ENCODE measurements at regions not wholly inside any gene's neighbourhood (a gene's known extent, or its start where the extent isn't known, plus 50 kb on each side); places are given as distances from the start of the nearest gene placed in this dataset.

DNA sequence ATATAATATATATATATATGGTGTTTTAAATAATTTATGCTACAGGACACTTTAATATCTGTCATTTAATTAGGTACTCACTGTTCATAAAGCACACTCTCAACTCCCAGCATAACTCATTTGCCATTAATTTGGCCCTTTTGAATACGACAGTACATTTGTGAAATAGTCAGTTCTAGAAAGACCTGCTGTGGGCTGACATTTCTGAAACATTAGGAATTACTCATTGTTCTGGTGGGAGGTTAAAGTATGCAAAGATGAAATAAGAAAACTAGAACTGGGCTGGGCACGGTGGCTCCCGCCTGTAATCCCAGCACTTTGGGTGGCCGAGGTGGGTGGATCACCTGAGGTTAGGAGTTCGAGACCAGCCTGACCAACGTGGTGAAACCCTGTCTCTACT lies 497.5 kb downstream of the UTRN start:
- POLR2A ChIA-PET, result no interaction called here
- CTCF ChIA-PET, result interaction anchor here (1.4 kb wide), 1 partner anchor 200 kb away, joined by 3 read pairs; no protein-coding TSS in a partner anchor
- H3K36me3 ChIP-seq (replicated peaks in 1 of 2; ENCODE audit: control extremely low read depth in 1 of 2, control insufficient read depth in 1 of 2, extremely low read depth in 1 of 2, insufficient read depth in 2 of 2, low read length in 1 of 2), result peaks cover 21 to 33% of the 10 kb centered on the region in 2 experiments

GRCh38 chr6:144785056-144785455 lies 499.9 kb downstream of the UTRN start:
- H3K9me3 ChIP-seq (ENCODE audit: control extremely low read depth in 1 of 3, control insufficient read depth in 2 of 3, insufficient read depth in 1 of 3, low read length in 2 of 3), result no peaks in the 10 kb centered on the region
- no peak for DNase-seq
- H3K27me3 ChIP-seq (replicated peaks in 1 of 4; ENCODE audit: control extremely low read depth in 1 of 4, control insufficient read depth in 3 of 4, insufficient read depth in 4 of 4, low read length in 3 of 4), result no peaks in the 10 kb centered on the region
- intact Hi-C loops (cut with micrococcal nuclease), result no loop called here
- no peak overlapping the region for H3K4me2 ChIP-seq (replicated peaks; ENCODE audit: low read depth, low read length, poor library complexity, severe bottlenecking)
- no peaks in the 10 kb centered on the region for H3K4me1 ChIP-seq (ENCODE audit: control insufficient read depth in 2 of 2, insufficient read depth in 2 of 2, low read length in 2 of 2)
- Mint-ChIP-seq H3K4me3 (no peak overlapping the region), H3K27ac (no peak overlapping the region), H3K9me3 (ENCODE audit: insufficient read depth) (no peaks in the 10 kb centered on the region), H3K27me3 (no peaks in the 10 kb centered on the region), H3K4me1 (no peaks in the 10 kb centered on the region)
- no peaks in the 10 kb centered on the region for H4K20me1 ChIP-seq (ENCODE audit: control insufficient read depth, insufficient read depth, low read length, poor library complexity, severe bottlenecking)
- no peak overlapping the region for H3K4me3 ChIP-seq (ENCODE audit: control extremely low read depth in 1 of 5, extremely low read depth in 1 of 5, insufficient read depth in 1 of 5, low read depth in 2 of 5, low read length in 4 of 5)
- no peak overlapping the region for H3K27ac ChIP-seq (ENCODE audit: low read length in 2 of 2)
- no peak overlapping the region for H3K9ac ChIP-seq (ENCODE audit: low read length)
- POLR2A ChIA-PET, result no interaction called here
- CTCF ChIA-PET, result no interaction called here
- no peak for ATAC-seq (ENCODE audit: low read depth)
- TF ChIP-seq EZH2 (IDR thresholded peaks at IDR 0.05; ENCODE audit: borderline replicate concordance, insufficient read depth, low read depth, low read length, poor library complexity, severe bottlenecking) (no peak), CTCF (IDR thresholded peaks at IDR 0.05) (no peak)
- no peaks in the 10 kb centered on the region for H3K79me2 ChIP-seq (ENCODE audit: control insufficient read depth, insufficient read depth, low read length)
- H2AFZ ChIP-seq (ENCODE audit: insufficient read depth, low read depth, low read length, poor library complexity, severe bottlenecking), result no peak overlapping the region
- H3K36me3 ChIP-seq (replicated peaks in 1 of 2; ENCODE audit: control extremely low read depth in 1 of 2, control insufficient read depth in 1 of 2, extremely low read depth in 1 of 2, insufficient read depth in 2 of 2, low read length in 1 of 2), result peaks cover 22 to 36% of the 10 kb centered on the region in 2 experiments
- WGBS (ENCODE audit: insufficient coverage), result no CpG with 5 or more reads among the region's 3 CpGs

More for the DNA sequence above, 497.5 kb downstream of the UTRN start:
- H3K27me3 Mint-ChIP-seq, result no peaks in the 10 kb centered on the region
- H3K9ac ChIP-seq (ENCODE audit: low read length), result no peak overlapping the region
- H3K4me3 ChIP-seq (ENCODE audit: control extremely low read depth in 1 of 5, extremely low read depth in 1 of 5, insufficient read depth in 1 of 5, low read depth in 2 of 5, low read length in 4 of 5), result no peak overlapping the region
- WGBS (ENCODE audit: insufficient coverage), result 100% methylated on average over 4 of the region's 6 CpGs
- DNase-seq (no peak), ATAC-seq (ENCODE audit: low read depth) (no peak)
- H3K79me2 ChIP-seq (ENCODE audit: control insufficient read depth, insufficient read depth, low read length), result no peaks in the 10 kb centered on the region
- no peak overlapping the region for H2AFZ ChIP-seq (ENCODE audit: insufficient read depth, low read depth, low read length, poor library complexity, severe bottlenecking)
- no peak overlapping the region for H3K4me2 ChIP-seq (replicated peaks; ENCODE audit: low read depth, low read length, poor library complexity, severe bottlenecking)
- no peak for TF ChIP-seq EZH2 (IDR thresholded peaks at IDR 0.05; ENCODE audit: borderline replicate concordance, insufficient read depth, low read depth, low read length, poor library complexity, severe bottlenecking)
- no peak for TF ChIP-seq CTCF (IDR thresholded peaks at IDR 0.05)
- H3K4me1 ChIP-seq (ENCODE audit: control insufficient read depth in 2 of 2, insufficient read depth in 2 of 2, low read length in 2 of 2), result no peaks in the 10 kb centered on the region
- no peak overlapping the region for H3K27ac ChIP-seq (ENCODE audit: low read length in 2 of 2)
- no peak overlapping the region for H3K27ac Mint-ChIP-seq
- no peak overlapping the region for H3K4me3 Mint-ChIP-seq
- intact Hi-C loops (cut with micrococcal nuclease), result no loop called here
- no peaks in the 10 kb centered on the region for H3K4me1 Mint-ChIP-seq
- no peaks in the 10 kb centered on the region for H3K9me3 ChIP-seq (ENCODE audit: control extremely low read depth in 1 of 3, control insufficient read depth in 2 of 3, insufficient read depth in 1 of 3, low read length in 2 of 3)
- no peaks in the 10 kb centered on the region for H3K27me3 ChIP-seq (replicated peaks in 1 of 4; ENCODE audit: control extremely low read depth in 1 of 4, control insufficient read depth in 3 of 4, insufficient read depth in 4 of 4, low read length in 3 of 4)
- H3K9me3 Mint-ChIP-seq (ENCODE audit: insufficient read depth), result no peaks in the 10 kb centered on the region
- H4K20me1 ChIP-seq (ENCODE audit: control insufficient read depth, insufficient read depth, low read length, poor library complexity, severe bottlenecking), result no peaks in the 10 kb centered on the region
